HG02642 (cell line): ENCODE measurements at regions not wholly inside any gene's neighbourhood (a gene's known extent, or its start where the extent isn't known, plus 50 kb on each side); places are given as distances from the start of the nearest gene placed in this dataset.

Experiments used
- ATAC-seq: cut with Tn5 transposase; IDR thresholded peaks from one replicate; pipeline ENCODE4 v1.9.1; 2021; ENCODE audit warnings: mild to moderate bottlenecking; ENCODE audit not compliant: unreplicated experiment, poor library complexity

DNA sequence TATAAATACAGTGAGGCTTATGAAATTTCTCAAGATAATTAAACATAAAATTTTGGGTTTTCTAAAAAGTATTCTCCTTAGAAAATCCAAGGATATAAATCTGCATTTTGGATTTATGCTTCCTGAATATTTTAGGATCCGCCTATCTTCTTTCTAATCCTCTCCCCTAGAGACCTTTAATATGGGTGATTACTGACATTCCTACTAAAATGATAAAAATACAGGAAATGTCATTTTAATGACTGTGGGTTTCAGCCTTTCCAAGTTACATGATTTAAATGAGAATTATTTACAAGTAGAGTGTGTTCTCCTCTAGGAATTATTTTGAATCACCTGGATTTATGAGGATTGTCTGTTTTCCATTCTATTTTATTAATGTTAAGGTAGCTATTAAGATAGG is 150.4 kb downstream of the C7orf25 start:
- no peak for ATAC-seq

DNA sequence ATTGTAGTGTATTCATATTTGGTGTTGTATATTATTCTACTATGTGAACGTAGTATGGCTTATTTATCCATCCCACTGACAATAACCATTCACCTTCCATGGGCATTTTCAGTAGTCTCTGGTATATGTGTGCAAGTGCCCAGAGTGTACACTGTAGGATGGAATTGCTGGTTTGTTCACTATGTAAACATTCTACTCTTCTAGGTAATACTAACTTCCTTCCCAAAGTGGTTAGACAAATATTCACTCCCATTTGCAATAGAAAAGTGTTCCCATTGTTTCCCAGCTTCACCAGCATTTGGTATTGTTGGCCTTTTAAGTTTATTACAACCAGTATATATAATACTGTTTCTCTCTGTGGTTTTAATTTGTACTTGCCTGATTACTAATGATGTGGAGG is 153.7 kb downstream of the C7orf25 start:
- ATAC-seq: no peak

GRCh38 chr7:42756841-42757240 is 155.0 kb downstream of the C7orf25 start:
- ATAC-seq: no peak

GRCh38 chr7:42753811-42754363 is 158.0 kb downstream of the C7orf25 start:
- no peak for ATAC-seq

GRCh38 chr7:42753367-42753766 is 158.5 kb downstream of the C7orf25 start:
- ATAC-seq: no peak

- ATAC-seq: no peak
These were observed 161.7 kb downstream of the C7orf25 start for GRCh38 chr7:42750172-42750571.

- ATAC-seq: no peak
These were observed 164.8 kb downstream of the C7orf25 start for GRCh38 chr7:42747044-42747443.

GRCh38 chr7:42746214-42746613 is 165.7 kb downstream of the C7orf25 start:
- ATAC-seq: no peak

- peak; percentile 47 for ATAC-seq
These were observed 166.4 kb downstream of the C7orf25 start for GRCh38 chr7:42745357-42746059.

GRCh38 chr7:42744746-42745145 is 167.1 kb downstream of the C7orf25 start:
- no peak for ATAC-seq

- ATAC-seq: no peak
These were observed 168.6 kb downstream of the C7orf25 start for GRCh38 chr7:42743077-42743858.

DNA sequence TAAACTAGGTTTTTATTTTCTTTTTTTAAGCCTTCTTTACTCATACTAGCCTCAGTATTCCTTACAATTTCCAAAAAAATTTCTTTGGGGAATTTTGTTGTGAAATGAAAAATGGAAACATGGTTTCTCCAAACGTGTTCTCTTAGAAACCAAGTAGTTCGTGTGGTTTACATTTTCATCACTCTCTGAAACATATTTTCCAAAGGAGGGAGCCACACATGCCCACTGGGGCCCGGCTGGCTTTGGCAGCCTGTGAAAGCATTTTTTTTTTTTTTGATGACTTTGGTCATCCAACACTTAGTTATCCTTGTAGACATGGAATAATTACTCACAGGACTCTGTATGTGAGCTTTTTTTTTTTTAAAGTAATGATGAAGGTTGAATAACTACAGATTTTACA is 169.6 kb downstream of the C7orf25 start:
- no peak for ATAC-seq

DNA sequence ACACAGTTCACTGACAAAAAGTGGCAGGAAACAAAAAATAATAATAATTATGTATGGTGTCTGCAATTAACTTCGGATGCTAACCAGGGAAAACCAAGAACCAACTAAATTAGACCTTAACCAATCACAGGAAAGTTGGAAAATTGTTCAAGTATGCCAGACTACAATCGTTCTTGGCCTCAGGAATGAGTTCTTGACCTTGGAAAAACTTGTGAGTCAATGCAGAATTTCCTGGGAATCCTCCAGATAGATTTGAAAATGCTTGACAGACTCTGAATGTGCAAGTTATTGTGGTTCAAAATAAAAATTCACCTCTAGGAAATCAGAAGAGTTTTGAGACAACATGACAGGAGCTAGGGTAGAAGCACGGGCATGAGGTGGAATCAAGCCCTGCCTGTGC is 171.5 kb downstream of the C7orf25 start:
- no peak for ATAC-seq

GRCh38 chr7:42739638-42740037 is 172.2 kb downstream of the C7orf25 start:
- no peak for ATAC-seq

GRCh38 chr7:42736931-42737330 is 174.9 kb downstream of the C7orf25 start:
- no peak for ATAC-seq

DNA sequence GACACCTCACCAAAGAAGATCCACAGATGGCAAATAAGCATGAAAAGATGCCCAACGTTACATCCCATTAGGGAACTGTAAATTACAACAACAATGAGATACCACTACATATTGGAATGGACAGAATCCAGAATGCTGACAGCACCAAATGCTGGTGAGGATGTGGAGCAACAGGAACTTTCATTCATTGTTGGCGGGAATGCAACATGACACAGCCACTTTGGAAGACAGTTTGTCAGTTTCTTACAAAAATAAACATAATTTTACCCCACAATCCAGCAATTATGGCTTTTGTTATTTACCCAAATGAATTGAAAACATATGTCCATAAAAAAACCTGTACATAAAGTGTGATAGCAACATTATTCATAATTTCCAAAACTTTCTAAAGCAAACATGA is 176.8 kb downstream of the C7orf25 start:
- ATAC-seq: no peak

GRCh38 chr7:42734568-42734967 is 177.3 kb downstream of the C7orf25 start:
- no peak for ATAC-seq

DNA sequence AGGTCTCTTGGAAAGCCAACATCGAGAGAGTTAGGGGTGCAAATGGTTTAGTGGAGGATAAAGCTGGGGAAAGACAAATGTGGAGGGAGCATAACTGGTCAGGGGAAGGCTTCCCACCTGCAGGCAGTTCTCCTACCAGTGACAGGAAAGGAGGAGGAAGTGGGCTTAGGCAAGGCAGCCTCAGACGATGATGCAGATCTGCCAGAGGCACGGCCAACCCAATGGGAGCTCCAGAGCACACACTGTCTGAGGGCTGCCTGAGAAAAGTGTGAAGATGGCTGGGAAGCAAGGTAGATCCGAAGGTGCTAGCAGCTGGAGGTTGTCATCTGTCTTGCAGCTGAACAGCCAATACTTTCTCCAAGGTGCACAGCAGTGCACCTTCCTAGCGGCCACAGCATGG is 178.8 kb downstream of the C7orf25 start:
- no peak for ATAC-seq

- no peak for ATAC-seq
These were observed 181.3 kb downstream of the C7orf25 start for GRCh38 chr7:42730586-42730985.

DNA sequence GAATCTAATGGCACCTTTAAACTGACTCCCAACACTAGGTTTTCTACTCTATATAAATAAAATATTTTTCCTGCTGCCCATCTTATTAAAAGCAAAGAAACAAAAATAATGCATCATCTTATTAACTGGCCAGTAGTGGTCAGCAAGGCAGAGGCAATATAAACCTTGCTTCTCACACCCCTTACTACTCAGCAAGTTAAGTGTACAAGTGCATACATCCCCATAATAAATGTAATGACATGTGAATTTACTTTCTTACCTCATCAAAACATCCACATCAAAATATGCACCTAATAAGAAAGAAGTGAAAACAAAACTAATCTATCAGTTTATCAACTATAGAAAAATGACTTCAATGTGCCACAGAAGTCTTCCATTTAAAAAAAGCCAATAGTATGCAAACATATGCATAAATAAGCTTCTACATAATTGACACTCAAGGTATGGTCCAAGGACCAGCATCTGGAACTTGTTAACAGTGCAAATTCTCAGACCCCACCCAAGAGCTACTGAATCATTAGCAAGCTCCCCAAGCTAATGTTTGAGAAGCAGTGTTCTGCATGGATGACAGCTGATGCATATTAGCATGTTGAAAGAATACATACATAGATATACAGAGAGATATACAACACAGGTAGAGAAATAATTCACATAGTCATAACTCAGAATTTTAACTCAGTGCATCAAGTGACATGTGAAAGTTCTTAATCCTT is 182.7 kb downstream of the C7orf25 start:
- ATAC-seq: no peak

DNA sequence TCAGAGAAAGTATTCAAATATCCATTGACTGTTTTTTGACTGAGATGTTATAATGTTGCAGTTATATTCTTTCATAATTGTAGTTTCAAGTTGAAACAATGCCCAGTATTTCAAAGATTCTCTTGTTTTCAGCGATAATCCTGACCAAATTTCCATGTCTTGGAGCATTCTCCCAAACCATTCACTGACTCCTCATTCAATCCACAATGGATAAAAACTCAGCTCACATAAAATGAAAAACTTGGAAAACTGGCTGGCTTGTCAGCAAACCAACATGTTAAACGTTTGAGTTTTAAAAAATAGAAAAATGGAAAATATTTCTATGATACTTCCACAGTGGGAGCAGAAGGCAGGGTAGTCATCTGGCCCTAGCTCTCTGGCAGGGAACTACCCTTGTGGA is 184.4 kb downstream of the C7orf25 start:
- no peak for ATAC-seq
